SK-N-SH treated with all-trans-retinoic acid at 6 μM for 48 hours (cell line): ENCODE measurements at regions not wholly inside any gene's neighbourhood (a gene's known extent, or its start where the extent isn't known, plus 50 kb on each side); places are given as distances from the start of the nearest gene placed in this dataset.

Experiments used
- GLIS3 ChIP-seq: fragments of 250-450 bp; sonication (Bioruptor Pico); IDR thresholded peaks from 2 replicates; pipeline ENCODE4 v1.5.0; 2020; ENCODE audit warnings: mild to moderate bottlenecking, moderate library complexity
- ISL1 ChIP-seq: fragments of 250-450 bp; sonication (Bioruptor Pico); IDR thresholded peaks from 2 replicates; pipeline ENCODE4 v2.1.2; 2022; ENCODE audit warnings: mild to moderate bottlenecking, moderate library complexity
- PATZ1 ChIP-seq: fragments of 250-450 bp; sonication (Bioruptor Pico); IDR thresholded peaks from 2 replicates; pipeline ENCODE4 v1.8.0; 2020; ENCODE audit warnings: mild to moderate bottlenecking, moderate library complexity, borderline replicate concordance
- POU6F1 ChIP-seq: fragments of 250-450 bp; sonication (Bioruptor Pico); IDR thresholded peaks from 2 replicates; pipeline ENCODE4 v1.8.0; 2021; ENCODE audit warnings: low read depth, mild to moderate bottlenecking, moderate library complexity, borderline replicate concordance
- TSHZ2 ChIP-seq: fragments of 250-450 bp; sonication (Bioruptor Pico); IDR thresholded peaks from 2 replicates; pipeline ENCODE4 v1.5.0; 2020; ENCODE audit warnings: mild to moderate bottlenecking, moderate library complexity
- ZFP3 ChIP-seq: fragments of 250-450 bp; sonication (Bioruptor Pico); IDR thresholded peaks from 2 replicates; pipeline ENCODE4 v1.5.0; 2020; ENCODE audit warnings: mild to moderate bottlenecking, moderate library complexity

GRCh38 chr5:110257971-110258370 lies 468.5 kb downstream of the TMEM232 start:
- TF ChIP-seq ZFP3 (no peak), ISL1 (CRISPR knock-in tag) (no peak), PATZ1 (CRISPR knock-in tag) (no peak), TSHZ2 (no peak), POU6F1 (no peak), GLIS3 (no peak)
